ENCODE measurements at regions not wholly inside any gene's neighbourhood (a gene's known extent, or its start where the extent isn't known, plus 50 kb on each side); places are given as distances from the start of the nearest gene placed in this dataset.
"Not testable (repeated sequence)": the region's sequence is repeated elsewhere in the genome, so short reads cannot be mapped to it uniquely, and the experiment has no call there.

DNA sequence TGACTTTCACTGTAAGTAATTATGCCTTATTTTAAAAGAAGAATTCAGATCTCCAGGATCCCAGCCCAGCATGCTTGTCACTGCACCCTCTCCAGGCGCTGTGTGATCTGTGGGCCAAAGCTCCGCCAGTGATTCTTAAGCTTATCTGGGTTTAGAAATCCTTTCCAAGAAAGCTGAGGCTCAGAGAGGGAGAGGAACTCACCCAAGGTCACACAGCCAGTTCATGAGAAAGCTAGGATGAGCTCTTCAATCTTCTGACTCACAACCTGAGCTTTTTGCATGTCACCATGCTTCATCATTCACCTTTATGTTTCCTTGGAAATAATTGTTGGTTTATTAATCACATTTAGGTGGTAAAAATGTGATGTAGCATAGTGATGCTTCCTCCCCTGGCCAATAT is 136.6 kb upstream of the HAND1 start:
- DNase-seq: no peak

DNA sequence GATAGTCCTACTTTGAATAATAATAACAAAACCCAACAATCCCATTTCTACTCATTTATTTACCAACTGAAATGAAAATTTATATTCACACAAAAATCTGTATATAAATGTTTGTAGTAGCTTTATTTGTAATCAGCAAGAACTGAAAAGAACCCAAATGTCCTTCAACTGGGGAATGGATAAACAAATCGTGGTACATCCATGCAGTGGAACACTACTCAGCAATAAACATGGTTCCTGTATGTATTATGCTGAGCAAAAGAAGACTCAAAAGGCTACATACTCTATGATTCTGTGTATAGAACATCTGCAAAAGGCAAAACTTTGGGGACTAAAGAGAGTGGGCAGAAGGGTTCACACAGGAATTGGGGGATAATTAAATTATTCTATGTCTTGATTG is 136.1 kb upstream of the HAND1 start:
- DNase-seq: no peak

DNA sequence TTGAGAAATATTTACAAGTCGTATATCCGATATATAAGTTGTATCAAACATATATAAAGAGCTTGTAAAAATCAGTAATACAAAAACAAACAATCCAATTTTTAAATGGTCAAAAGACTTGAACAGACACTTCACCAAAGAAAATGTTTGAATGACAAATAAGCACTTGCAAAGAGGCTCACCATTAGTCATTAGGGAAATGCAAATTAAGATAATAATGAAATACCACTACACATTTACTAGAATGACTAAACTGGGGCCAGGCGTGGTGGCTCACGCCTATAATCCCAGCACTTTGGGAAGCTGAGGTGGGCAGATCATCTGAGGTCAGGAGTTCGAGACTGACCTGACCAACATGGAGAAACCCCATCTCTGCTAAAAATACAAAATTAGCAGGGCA is 134.6 kb upstream of the HAND1 start:
- DNase-seq: no peak

DNA sequence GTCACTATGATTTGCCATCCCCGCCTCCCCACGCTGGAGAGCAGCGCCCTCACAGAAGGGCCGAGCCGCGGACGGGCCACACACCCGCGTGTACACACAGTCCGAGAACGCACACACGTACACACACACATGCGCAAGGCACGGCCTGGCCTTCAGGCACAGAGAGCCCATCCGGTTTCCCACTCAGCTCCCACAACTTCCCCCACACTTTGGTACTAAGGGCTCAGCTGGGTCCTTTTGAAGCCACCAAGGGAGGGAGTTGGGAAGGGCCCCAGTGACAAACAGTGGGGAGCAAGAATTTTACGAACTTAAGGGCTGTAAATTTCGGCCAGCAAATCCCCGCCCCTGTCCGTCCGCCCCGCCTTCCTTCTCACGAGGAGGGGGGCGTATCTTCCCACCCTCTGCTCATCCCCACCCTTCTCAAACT is 133.3 kb upstream of the HAND1 start:
- DNase-seq: no peak

DNA sequence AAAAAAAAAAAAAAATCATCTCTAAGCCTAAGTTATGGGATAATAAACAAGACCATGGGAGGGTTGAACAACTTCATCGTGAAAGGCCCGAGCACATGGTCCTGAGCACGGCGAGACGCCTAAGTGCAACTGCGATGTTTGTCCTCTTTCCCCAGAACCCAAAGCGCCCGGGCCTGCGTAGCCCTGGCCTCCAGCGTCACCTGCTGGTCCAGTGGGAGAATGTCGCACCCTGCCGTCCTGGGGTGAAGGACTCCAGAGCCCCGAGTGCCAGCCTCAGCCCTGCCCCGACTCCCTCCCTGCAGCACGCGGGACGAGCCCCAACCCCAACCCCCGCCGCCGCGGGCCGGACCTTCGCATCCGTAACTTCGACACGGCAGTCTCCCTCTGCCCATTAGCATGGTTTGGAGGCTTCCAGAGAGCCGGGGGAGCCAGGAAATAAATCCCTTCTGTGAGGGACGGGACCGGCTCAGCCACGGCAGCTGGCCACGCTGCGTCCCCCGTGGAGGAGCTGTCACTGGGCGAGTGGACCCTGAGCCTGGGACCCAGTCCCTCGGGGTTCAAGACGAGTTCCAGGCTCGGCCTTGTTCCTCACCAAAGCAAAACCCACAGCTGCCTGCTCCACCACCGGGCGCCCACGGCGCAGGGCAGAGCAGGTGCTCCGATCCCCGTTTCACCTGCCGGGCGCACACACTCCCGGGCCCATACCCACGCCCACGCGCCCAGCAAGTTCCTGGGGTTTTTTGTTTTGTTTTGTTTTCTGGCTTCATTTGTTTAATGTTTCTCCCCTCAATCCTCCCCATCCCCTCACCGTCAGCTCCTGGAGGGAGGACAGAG is 132.5 kb upstream of the HAND1 start:
- DNase-seq: peak; percentile 25

DNA sequence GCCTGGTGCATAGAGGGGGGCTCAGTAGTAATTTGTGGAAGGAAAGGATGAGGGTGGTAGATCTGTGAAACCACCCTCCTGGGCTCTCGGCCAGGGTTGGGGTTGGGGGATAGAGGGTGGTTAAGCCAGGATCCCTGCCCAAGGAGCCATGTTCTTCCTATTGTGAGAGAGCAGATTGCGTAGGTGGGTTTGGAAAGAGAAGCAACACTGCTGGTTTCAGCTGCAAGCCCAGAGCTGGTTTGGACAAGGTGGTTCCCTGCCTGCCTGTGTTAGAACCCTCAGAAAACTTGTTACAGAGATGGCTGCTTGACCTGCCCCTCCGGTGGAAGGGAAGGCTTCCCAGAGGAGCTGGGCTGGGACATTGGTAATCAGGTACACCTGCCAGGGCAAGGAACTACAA is 131.2 kb upstream of the HAND1 start:
- DNase-seq: no peak

DNA sequence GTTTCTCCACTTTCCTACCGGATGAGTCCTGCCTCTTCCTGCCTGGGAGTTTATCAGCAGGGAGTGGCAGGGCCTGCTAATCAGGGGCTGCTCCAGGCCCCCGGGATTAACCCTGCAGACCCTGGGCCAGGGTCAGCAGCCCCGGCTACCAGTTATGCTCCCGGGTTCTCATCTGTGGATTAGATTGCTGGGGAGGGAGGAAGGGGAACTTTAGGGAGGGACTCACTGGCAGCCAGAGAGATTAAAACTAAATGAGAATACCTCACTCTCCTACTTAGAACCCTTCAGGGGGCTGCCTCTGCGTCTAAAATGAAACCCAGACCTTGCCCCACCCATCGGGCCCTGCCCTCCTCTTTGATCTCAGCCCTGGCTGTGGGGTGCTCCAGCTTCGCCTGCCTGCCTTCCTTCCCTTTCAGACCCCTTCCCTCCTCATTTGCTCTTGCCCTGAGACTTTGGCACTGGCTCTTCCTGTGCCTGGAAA is 130.5 kb upstream of the HAND1 start:
- no peak for DNase-seq

DNA sequence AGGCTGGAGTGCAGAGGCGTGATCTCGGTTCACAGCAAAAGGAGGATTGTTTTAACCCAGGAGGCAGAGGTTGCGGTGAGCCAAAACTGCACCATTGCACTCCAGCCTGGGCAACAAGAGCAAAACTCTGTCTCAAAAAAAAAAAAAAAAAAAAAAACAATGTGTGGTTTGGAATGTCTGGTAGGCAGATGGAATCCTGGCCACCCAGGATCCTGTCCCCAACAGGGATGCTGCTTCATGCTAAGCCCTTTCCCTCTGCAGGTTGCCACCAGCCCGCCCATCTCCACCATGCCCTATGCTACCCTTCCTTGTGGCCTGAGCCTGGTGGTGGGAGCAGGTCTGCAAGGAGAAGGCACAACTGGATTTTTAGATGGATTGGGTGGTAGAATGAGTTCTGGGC is 129.7 kb upstream of the HAND1 start:
- DNase-seq: no peak

DNA sequence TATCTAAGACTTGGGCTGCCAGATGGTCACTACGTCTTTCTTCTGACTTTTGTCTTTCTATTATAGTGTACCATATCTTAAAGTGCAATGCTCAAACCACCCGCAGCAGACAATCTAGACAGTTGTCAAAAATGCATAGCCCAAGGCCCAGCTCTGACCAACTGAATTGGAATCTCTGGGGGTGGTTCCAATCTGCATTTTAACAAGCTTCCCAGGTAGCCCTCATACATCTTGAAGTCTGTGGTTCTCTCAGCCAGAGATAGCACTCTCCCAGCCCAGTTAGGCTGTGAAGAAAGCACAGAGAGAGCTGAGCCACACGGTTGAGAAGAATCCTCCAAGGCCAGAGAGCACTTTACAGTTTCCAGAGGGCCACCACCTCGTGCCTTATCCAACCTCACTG is 128.2 kb upstream of the HAND1 start:
- DNase-seq: no peak

DNA sequence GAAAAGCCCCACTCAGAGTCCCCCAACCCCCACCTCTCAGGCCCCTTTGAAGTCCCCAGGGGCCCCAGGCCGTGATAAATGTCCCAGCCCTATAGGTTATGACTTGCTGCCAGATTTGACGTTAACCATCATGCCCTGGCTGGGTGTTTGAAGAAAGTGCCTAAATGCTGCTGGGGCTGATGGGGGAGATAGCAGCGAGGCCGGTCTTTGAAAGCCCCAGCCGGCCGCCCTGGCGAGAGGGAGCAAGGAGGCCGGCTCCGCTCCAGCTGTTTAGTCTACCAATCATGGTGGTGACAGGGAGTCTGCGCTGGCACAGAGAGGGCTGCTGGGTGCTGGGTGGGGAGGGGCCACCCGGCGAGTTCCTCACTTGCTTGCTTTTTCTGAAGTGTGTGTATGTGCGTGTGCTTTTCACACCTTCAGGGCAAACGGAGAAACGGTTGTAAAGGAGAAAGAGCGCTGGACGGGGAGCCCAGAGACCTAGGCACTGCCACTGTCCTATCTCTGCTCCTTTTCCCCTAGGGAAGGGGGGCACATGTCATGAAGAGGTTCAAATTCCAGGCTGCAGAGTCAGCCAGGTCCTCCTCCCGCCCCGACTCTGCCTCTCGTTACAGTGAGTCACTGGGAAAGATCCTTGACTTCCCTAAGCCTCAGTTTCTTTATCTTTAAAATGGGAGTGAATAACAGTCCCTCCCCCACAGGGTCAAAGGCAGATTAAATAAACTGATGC is 126.1 kb upstream of the HAND1 start:
- no peak for DNase-seq

DNA sequence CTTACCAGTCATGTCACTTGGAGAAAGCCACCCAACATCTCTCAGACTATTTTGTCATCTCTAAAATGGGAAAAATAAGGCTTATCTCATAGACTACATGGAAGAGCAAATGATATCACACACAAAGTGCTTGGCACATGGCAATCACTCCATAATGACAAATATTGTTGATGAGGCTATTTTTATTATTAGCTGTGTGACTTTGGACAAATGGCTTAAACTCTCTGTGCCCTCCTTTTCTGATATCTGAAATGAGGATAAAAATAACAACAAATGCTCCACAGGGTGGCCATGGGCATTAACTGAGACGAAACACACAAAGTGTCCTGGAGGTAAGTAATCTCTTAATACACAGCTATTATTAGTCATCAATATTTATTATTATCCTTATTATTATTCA is 125.5 kb upstream of the HAND1 start:
- no peak for DNase-seq

DNA sequence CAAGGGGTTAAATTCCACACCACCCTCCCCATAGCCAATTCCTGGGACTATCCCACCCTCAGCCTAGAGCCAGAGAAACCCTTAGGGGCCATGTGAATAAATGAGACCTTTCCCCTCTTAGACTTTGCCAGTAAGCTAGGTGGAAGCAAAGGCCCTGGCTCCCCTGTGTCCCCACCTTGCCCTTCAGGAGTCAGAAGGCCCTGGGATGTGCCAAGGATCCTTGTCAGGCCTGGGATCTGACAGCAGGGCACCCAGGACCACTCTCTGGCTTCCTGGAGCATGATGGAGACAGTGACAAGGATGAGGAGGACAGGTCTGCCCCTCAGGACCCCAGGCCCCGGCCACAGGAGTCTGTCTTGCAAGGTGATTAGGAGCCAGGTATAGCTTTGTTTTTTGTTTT is 125.0 kb upstream of the HAND1 start:
- no peak for DNase-seq

DNA sequence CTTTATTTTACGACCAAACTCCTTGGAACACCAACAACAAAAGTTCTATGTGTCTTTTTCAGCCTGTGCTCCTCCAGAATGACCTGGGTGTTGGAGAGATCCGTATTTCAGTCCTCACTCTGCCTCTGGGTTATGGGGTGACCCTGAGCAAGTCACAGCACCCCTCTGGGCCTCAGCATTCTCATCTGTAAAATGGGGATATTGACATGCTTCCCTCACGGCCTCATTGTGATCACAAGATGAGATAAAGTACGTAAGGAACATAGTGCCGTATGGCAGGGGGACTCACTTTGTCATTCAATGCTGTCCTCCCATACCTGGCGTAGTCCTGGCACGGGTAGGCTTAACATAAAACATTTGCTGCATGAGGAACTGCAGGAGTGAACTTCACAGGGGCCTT is 123.0 kb upstream of the HAND1 start:
- DNase-seq: no peak

DNA sequence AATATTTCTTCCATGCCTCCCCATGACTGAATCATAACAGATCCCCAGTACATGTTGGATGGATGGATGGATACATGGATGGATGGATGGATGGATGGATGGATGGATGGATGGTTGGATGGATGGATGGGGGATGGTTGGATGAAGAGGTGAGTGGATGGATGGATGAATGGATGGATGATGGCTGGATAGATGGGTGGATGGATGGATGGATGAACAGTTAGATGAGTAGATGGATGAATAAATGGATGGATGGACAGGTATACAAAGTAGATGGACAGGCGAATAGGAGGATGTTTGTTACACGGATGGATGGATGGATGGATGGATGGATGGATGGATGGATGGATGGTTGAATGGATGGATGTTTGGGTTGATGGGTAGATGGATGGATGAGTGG is 120.0 kb upstream of the HAND1 start:
- no peak for DNase-seq

DNA sequence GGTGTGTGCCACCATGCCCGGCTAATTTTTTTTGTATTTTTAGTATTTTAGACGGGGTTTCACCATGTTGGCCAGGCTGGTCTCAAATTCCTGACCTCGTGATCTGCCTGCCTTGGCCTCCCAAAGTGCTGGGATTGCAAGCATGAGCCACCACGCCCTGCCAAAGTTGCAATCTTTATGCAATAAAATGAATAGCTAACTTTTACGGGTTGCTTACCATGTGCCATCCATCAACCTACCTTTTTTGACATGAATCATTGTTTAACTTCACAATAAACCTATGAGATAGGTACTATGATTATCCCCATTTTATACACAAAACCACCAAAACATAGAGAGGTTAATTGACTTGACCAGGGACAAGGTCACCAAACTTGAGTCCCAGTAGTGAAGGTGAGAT is 118.8 kb upstream of the HAND1 start:
- DNase-seq: not testable (repeated sequence)

DNA sequence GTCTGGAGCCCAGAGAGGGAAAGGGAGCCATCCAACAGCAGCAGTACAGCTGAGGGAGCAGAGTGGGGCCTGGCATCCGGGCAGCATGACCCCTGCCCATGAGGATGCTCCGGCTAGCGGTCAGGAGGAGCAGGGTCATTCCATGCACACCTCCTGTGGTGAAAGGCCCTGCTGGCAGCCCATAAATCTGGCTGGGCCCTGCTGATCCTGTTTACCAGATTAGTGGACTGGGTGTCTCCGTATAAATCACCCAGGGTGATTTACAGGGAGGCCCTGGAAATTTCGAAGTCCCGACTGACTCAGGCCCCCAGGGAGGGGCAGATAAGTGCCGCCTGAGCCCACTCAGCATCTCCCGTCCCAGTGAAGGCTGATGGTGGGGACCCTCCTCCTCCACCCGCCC is 117.6 kb upstream of the HAND1 start:
- no peak for DNase-seq

DNA sequence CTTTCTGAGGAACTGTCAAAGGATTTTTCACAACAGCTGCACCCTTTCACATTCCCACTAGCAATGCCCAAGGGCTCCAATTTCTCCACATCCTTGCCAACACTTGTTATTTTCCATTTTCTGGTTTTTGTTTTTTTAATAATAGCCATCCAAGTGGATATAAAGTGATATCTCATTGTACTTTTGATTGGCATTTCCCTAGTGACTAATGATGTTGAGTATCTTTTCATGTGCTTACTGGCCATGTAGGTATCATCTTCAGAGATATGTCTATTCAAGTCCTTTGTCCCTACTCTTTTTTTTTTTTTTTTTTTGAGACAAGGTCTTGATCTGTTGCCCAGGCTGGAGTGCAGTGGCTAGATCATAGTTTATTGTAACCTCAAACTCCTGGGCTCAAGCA is 115.8 kb upstream of the HAND1 start:
- no peak for DNase-seq

DNA sequence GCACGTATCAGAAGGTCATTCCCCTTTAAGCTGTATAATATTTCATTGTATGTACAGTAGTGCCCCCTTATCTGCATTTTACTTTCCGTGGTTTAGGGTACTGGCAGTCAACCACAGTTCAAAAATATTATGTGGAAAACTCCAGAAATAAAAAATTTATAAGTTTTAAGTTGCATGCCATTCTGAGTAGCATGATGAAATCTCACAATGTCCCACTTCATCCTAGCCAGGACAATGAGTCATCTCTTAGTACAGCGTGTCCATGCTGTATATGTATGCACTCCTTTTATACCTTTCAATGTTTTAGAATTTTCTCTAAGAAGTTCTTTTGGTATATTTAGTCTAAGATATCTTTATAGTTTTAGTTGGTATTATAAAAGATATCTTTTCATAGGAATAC is 115.0 kb upstream of the HAND1 start:
- DNase-seq: no peak

DNA sequence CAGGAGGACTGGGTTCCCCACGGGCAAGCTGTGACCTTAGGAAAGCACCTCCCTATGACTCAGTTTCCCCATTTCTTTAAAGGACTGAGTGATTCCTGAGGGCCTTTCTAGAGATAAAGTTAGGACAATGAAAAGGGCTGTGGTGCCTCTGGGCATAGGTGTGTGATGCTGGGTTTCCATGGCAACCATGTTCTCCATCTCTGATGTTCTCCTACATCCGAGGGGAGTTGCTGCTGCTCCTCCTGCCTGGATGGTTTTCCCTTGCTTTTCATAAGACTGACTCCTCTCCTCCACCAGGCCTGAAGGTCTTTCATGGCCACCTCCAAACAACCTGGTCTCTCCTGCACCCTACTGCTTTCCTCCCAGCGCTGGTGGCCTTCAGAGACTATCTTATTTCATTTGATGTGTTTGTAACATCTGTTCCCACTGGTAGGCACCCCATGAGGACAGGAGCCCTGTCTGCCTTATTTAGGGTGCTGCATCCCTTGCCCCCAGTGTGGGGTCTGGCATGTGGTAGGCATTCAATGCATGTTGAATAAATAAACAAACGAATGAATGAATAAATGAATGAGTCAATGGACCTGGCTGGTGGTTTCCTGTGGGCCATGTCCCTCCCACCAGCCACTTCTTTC is 112.2 kb upstream of the HAND1 start:
- DNase-seq: no peak

DNA sequence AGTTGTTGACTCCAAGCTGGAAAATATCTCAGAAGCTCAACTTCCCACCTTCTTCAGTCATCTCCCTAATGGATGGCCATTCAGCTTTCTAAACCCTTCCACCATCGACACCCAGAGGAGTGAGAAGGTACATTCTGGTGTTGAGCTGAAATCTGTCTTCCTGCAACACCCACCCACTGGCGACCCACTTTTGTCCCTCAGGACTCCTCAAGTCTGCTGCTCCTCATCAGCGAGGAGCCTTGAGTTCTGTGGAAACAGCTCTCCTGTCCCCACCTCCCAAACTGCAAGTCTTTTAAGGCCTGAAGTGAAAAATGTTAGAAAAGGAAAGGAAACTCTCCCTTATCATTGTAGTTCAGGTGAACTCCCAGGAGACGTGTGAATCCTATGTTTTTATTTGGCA is 111.5 kb upstream of the HAND1 start:
- DNase-seq: no peak

DNA sequence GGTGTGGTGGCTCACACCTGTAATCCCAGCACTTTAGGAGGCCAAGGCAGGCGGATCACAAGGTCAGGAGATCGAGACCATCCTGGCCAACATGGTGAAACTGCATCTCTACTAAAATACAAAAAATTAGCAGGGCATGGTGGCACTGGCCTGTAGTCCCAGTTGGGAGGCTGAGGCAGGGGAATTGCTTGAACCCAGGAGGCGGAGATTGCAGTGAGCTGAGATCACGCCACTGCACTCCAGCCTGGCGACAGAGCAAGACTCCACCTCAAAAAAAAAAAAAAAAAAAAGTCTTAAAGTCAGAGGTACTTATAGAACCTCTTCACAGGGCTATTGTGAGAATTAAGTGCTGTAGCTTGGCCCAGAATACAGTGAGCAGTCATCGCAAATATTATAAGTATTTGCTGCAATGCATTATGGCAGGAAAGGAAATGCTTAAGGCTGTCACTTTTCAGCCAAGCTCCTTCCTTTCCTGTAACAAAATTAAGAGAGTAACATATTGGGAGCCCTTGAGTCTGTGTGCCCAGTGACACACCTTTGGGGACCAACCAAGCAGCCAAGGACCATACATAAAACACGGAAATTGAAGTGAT is 110.9 kb upstream of the HAND1 start:
- DNase-seq: not testable (repeated sequence)

DNA sequence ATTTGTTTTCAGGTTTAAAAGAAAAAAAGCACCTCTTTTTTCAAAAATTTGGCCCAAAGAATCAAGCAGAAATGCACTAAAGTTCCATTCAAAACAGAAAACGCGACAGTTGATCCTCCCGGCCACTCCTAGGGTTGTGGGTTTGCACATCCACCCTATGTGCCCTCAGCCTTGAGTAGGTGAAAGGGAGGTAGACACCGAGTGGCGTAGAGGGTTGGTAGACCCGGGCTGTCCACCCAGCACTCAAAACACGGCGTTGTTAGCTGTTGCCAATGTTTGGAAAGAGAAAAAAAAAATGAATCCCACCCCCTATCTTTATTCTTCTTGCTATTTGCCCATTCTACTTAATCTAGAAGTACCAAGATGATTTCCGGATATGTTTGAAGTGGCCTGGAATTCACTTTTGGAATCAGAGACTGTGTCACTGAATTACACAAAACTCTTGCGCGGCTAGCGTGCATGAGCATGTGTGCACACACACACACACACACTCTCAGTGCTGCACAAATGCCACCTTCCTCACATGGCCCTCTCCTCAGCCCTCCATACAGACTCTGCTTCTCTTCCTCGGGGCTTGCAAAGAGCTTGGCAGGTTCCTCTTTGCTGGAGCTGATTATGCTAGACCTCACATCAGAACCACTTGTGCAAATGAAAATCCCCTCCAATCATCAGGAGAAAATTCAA is 110.2 kb upstream of the HAND1 start:
- no peak for DNase-seq

Data from NCI-H1105 (cell line).